ENCODE measurements at regions not wholly inside any gene's neighbourhood (a gene's known extent, or its start where the extent isn't known, plus 50 kb on each side); places are given as distances from the start of the nearest gene placed in this dataset.

GRCh38 chr18:56245866-56246580 is 392.4 kb downstream of the TXNL1 start:
- H3K27ac Mint-ChIP-seq: no peak overlapping the region
- CTCF ChIA-PET (ENCODE audit: partially characterized antibody): no interaction called here
- H3K36me3 ChIP-seq (ENCODE audit: insufficient read depth, low read length): no peaks in the 10 kb centered on the region

GRCh38 chr18:56240405-56240804 is 398.0 kb downstream of the TXNL1 start:
- CTCF ChIA-PET (ENCODE audit: partially characterized antibody): no interaction called here
- no peak for DNase-seq

More at GRCh38 chr18:56245866-56246580, 392.4 kb downstream of the TXNL1 start:
- DNase-seq: no peak
- no peaks in the 10 kb centered on the region for H3K9me3 ChIP-seq (ENCODE audit: control insufficient read depth in 1 of 2, low read length in 2 of 2)
- H3K27me3 Mint-ChIP-seq: no peaks in the 10 kb centered on the region
- H3K27ac ChIP-seq (ENCODE audit: low read depth, low read length): no peak overlapping the region
- H3K27me3 ChIP-seq (ENCODE audit: insufficient read depth, low read length): no peaks in the 10 kb centered on the region
- H3K4me1 ChIP-seq (ENCODE audit: insufficient read depth, low read length): no peaks in the 10 kb centered on the region
- POLR2A ChIA-PET (ENCODE audit: partially characterized antibody): no interaction called here
- H3K4me1 Mint-ChIP-seq: no peaks in the 10 kb centered on the region
- intact Hi-C loops (cut with micrococcal nuclease): no loop called here
- no peaks in the 10 kb centered on the region for H3K36me3 Mint-ChIP-seq
- no peak overlapping the region for H3K4me3 Mint-ChIP-seq
- peaks cover 0 to 4% (median under 1%) of the 10 kb centered on the region in 8 donors for H3K9me3 Mint-ChIP-seq
- no peak overlapping the region for H3K4me3 ChIP-seq (ENCODE audit: low read length in 2 of 2)

DNA sequence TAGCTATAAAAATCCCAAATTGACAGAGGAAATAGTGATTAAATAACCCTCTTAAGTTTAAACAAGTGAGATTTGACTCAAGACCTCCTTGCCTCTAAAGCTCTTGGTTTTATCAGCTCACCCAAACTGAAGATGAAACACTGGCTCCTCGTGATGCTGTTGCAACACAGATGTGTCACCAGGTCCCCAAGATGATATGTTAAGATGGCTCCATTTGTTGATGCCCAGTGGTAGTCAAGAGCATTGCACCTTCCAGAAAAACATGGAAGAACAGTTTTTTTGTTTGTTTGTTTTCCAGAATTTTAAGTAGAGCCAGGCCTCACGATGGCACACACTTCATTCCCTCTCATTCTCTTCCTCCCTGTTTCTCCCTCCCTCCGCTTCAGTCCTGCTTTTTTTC is 399.8 kb downstream of the TXNL1 start:
- intact Hi-C loops (cut with micrococcal nuclease): no loop called here
- H3K27ac Mint-ChIP-seq: no peak overlapping the region
- no peaks in the 10 kb centered on the region for H3K36me3 Mint-ChIP-seq
- ChIA-PET POLR2A (ENCODE audit: partially characterized antibody) (no interaction called here), CTCF (ENCODE audit: partially characterized antibody) (no interaction called here)
- no peaks in the 10 kb centered on the region for H3K36me3 ChIP-seq (ENCODE audit: insufficient read depth, low read length)
- H3K27me3 ChIP-seq (ENCODE audit: insufficient read depth, low read length): no peaks in the 10 kb centered on the region
- no peak overlapping the region for H3K4me3 ChIP-seq (ENCODE audit: low read length in 2 of 2)
- DNase-seq: no peak
- no peaks in the 10 kb centered on the region for H3K4me1 ChIP-seq (ENCODE audit: insufficient read depth, low read length)
- H3K9me3 ChIP-seq (ENCODE audit: control insufficient read depth in 1 of 2, low read length in 2 of 2): no peaks in the 10 kb centered on the region
- peaks cover 0 to 18% (median 8%) of the 10 kb centered on the region in 8 donors for H3K9me3 Mint-ChIP-seq
- peaks cover 0 to 5% of the 10 kb centered on the region in 2 donors for H3K27me3 Mint-ChIP-seq
- H3K4me3 Mint-ChIP-seq: no peak overlapping the region
- H3K4me1 Mint-ChIP-seq: peaks cover 0 to 2% (median 0%) of the 10 kb centered on the region in 4 donors
- H3K27ac ChIP-seq (ENCODE audit: low read depth, low read length): no peak overlapping the region

More at GRCh38 chr18:56240405-56240804, 398.0 kb downstream of the TXNL1 start:
- H3K4me1 Mint-ChIP-seq: no peaks in the 10 kb centered on the region
- no peak overlapping the region for H3K27ac Mint-ChIP-seq
- H3K4me3 Mint-ChIP-seq: no peak overlapping the region
- Histone ChIP-seq H3K27ac (ENCODE audit: low read depth, low read length) (no peak overlapping the region), H3K4me1 (ENCODE audit: insufficient read depth, low read length) (no peaks in the 10 kb centered on the region), H3K27me3 (ENCODE audit: insufficient read depth, low read length) (no peaks in the 10 kb centered on the region), H3K36me3 (ENCODE audit: insufficient read depth, low read length) (no peaks in the 10 kb centered on the region), H3K4me3 (ENCODE audit: low read length in 2 of 2) (no peak overlapping the region), H3K9me3 (ENCODE audit: control insufficient read depth in 1 of 2, low read length in 2 of 2) (no peaks in the 10 kb centered on the region)
- POLR2A ChIA-PET (ENCODE audit: partially characterized antibody): no interaction called here
- H3K36me3 Mint-ChIP-seq: no peaks in the 10 kb centered on the region
- H3K9me3 Mint-ChIP-seq: peaks cover 0 to 13% (median 7%) of the 10 kb centered on the region in 8 donors
- H3K27me3 Mint-ChIP-seq: no peaks in the 10 kb centered on the region
- intact Hi-C loops (cut with micrococcal nuclease): no loop called here

GRCh38 chr18:56235481-56236013 is 402.8 kb downstream of the TXNL1 start:
- Histone ChIP-seq H3K9me3 (ENCODE audit: control insufficient read depth in 1 of 2, low read length in 2 of 2) (peaks cover 0 to 3% of the 10 kb centered on the region in 2 donors), H3K27me3 (ENCODE audit: insufficient read depth, low read length) (no peaks in the 10 kb centered on the region), H3K27ac (ENCODE audit: low read depth, low read length) (no peak overlapping the region), H3K4me1 (ENCODE audit: insufficient read depth, low read length) (no peaks in the 10 kb centered on the region), H3K36me3 (ENCODE audit: insufficient read depth, low read length) (no peaks in the 10 kb centered on the region), H3K4me3 (ENCODE audit: low read length in 2 of 2) (no peak overlapping the region)
- Mint-ChIP-seq H3K4me1 (peaks cover 0 to 2% (median 0%) of the 10 kb centered on the region in 4 donors), H3K36me3 (no peaks in the 10 kb centered on the region), H3K27me3 (peaks cover 0 to 5% of the 10 kb centered on the region in 2 donors), H3K27ac (no peak overlapping the region), H3K4me3 (no peak overlapping the region), H3K9me3 (peaks cover 0 to 21% (median 8%) of the 10 kb centered on the region in 8 donors)
- intact Hi-C loops (cut with micrococcal nuclease): no loop called here
- CTCF ChIA-PET (ENCODE audit: partially characterized antibody): no interaction called here
- no peak for DNase-seq
- POLR2A ChIA-PET (ENCODE audit: partially characterized antibody): no interaction called here

DNA sequence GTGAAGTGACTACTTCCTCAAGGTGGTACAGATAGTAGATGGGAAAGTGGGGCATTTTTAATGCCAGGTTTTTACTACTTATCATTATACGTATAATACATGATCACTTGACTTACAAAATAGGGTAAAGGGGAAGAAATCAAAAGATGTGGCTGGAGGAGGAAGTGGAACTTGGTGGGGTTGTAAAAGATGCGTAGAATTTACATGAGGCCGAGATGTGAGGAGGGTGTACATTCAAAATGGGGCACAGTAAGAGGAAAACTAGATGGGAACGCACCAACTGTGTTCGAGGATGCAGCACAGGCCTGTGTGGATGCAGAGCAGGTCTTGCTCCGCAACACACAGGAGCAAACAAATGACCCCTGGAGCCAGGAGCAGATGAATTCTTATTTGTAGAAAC is 403.3 kb downstream of the TXNL1 start:
- intact Hi-C loops (cut with micrococcal nuclease): no loop called here
- Mint-ChIP-seq H3K27me3 (peaks cover 0 to 5% of the 10 kb centered on the region in 2 donors), H3K4me1 (peaks cover 0 to 2% (median 0%) of the 10 kb centered on the region in 4 donors), H3K27ac (no peak overlapping the region), H3K36me3 (no peaks in the 10 kb centered on the region), H3K4me3 (no peak overlapping the region), H3K9me3 (peaks cover 4 to 26% (median 10%) of the 10 kb centered on the region in 8 donors)
- Histone ChIP-seq H3K4me3 (ENCODE audit: low read length in 2 of 2) (no peak overlapping the region), H3K36me3 (ENCODE audit: insufficient read depth, low read length) (no peaks in the 10 kb centered on the region), H3K4me1 (ENCODE audit: insufficient read depth, low read length) (no peaks in the 10 kb centered on the region), H3K27ac (ENCODE audit: low read depth, low read length) (no peak overlapping the region), H3K9me3 (ENCODE audit: control insufficient read depth in 1 of 2, low read length in 2 of 2) (peaks cover 0 to 3% of the 10 kb centered on the region in 2 donors), H3K27me3 (ENCODE audit: insufficient read depth, low read length) (no peaks in the 10 kb centered on the region)
- DNase-seq: no peak
- CTCF ChIA-PET (ENCODE audit: partially characterized antibody): no interaction called here
- POLR2A ChIA-PET (ENCODE audit: partially characterized antibody): no interaction called here

DNA sequence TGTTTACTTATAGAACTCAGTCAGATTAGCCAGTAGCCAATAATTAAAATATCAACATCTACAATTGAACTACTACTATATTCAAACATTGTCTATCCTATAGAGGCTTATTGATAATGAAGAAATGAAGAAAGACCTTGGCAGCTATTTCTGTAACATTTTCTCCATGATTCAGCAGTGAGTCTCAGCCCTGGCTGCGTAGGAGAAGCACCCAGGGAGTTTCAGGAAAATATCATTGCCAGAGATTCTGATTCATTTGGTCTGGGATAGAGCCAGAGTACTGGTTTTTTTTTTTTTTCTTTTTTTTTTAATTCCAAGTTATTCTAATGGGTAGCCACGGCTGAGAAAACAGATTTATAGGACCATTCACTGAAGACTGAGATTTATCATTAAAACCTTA is 404.8 kb downstream of the TXNL1 start:
- Histone ChIP-seq H3K27ac (ENCODE audit: low read depth, low read length) (no peak overlapping the region), H3K4me3 (ENCODE audit: low read length in 2 of 2) (no peak overlapping the region), H3K36me3 (ENCODE audit: insufficient read depth, low read length) (no peaks in the 10 kb centered on the region), H3K4me1 (ENCODE audit: insufficient read depth, low read length) (no peaks in the 10 kb centered on the region), H3K27me3 (ENCODE audit: insufficient read depth, low read length) (no peaks in the 10 kb centered on the region), H3K9me3 (ENCODE audit: control insufficient read depth in 1 of 2, low read length in 2 of 2) (peaks cover 0 to 3% of the 10 kb centered on the region in 2 donors)
- Mint-ChIP-seq H3K27me3 (peaks cover 0 to 5% of the 10 kb centered on the region in 2 donors), H3K4me3 (no peak overlapping the region), H3K4me1 (peaks cover 0 to 2% (median 0%) of the 10 kb centered on the region in 4 donors), H3K36me3 (no peaks in the 10 kb centered on the region), H3K27ac (no peak overlapping the region), H3K9me3 (peaks cover 5 to 30% (median 10%) of the 10 kb centered on the region in 8 donors)
- CTCF ChIA-PET (ENCODE audit: partially characterized antibody): no interaction called here
- intact Hi-C loops (cut with micrococcal nuclease): no loop called here
- DNase-seq: no peak
- POLR2A ChIA-PET (ENCODE audit: partially characterized antibody): no interaction called here

DNA sequence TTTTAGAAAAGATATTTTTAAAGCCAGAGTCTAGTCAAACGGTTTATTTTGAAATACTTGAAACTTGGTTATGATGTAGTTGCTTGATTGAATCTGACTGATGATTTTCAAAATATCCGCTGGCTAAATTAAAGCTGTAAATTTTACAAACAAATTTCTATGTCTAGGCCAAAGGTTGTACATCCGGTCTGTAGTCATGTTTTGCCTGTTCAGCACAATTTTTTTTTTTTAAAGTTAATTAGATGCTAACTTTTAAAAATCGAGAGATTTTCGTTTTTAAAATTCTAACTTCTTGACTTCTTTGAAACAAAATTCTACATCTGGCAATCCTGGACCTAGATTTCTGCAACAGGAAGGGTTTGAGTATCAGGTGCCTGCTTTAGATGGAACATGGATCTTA is 412.4 kb downstream of the TXNL1 start:
- no peak overlapping the region for H3K27ac Mint-ChIP-seq
- CTCF ChIA-PET (ENCODE audit: partially characterized antibody): no interaction called here
- H3K36me3 ChIP-seq (ENCODE audit: insufficient read depth, low read length): no peaks in the 10 kb centered on the region
- intact Hi-C loops (cut with micrococcal nuclease): no loop called here
- H3K27me3 Mint-ChIP-seq: no peaks in the 10 kb centered on the region
- DNase-seq: no peak
- H3K4me1 Mint-ChIP-seq: no peaks in the 10 kb centered on the region
- H3K9me3 ChIP-seq (ENCODE audit: control insufficient read depth in 1 of 2, low read length in 2 of 2): no peaks in the 10 kb centered on the region
- H3K27me3 ChIP-seq (ENCODE audit: insufficient read depth, low read length): no peaks in the 10 kb centered on the region
- POLR2A ChIA-PET (ENCODE audit: partially characterized antibody): no interaction called here
- no peaks in the 10 kb centered on the region for H3K36me3 Mint-ChIP-seq
- H3K4me3 Mint-ChIP-seq: no peak overlapping the region
- no peak overlapping the region for H3K4me3 ChIP-seq (ENCODE audit: low read length in 2 of 2)
- H3K9me3 Mint-ChIP-seq: peaks cover 5 to 20% (median 7%) of the 10 kb centered on the region in 8 donors
- H3K27ac ChIP-seq (ENCODE audit: low read depth, low read length): no peak overlapping the region
- H3K4me1 ChIP-seq (ENCODE audit: insufficient read depth, low read length): no peaks in the 10 kb centered on the region
